ENCODE measurements at regions not wholly inside any gene's neighbourhood (a gene's known extent, or its start where the extent isn't known, plus 50 kb on each side); places are given as distances from the start of the nearest gene placed in this dataset.

DNA sequence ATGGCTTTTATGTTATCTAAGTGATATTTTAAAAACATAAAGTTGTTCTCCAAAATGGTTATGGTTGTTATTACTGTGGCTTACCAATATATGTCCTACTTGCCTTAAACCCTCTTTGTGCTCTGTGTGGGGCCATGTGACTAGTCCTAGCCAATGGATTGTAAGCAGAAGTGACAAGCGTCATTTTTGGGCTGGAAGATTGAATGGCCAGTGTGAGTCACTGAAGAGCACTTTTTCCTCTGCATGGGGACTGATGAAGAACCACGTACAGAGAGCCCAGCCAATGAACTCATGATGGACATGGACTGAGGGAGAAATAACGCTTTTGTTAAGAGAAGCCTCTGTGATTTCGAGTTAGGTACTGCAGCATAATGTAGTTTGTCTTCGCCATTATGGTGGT lies 332.7 kb downstream of the EDEM1 start:
- no peak for DNase-seq (ENCODE audit: low read depth in 2 of 3, low spot score in 2 of 3)

DNA sequence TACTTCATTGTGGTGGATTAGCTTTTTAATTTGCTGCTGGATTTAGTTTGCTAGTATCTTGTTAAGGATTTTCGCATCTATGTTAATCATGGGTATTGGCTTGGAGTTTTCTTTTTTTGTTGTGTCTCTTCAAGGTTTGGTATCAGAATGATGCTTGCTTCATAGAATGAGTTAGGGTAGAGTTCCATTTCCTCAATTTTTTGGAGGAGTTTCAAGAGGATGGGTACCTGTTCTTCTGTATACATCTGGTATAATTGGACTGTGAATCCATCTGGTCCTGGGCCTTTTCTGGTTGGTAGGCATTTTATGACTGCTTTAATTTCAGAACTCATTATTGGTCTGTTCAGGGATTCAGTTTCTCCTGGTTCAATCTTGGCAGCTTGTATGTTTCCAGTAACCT lies 335.6 kb downstream of the EDEM1 start:
- DNase-seq (ENCODE audit: low read depth in 2 of 3, low spot score in 2 of 3): no peak

DNA sequence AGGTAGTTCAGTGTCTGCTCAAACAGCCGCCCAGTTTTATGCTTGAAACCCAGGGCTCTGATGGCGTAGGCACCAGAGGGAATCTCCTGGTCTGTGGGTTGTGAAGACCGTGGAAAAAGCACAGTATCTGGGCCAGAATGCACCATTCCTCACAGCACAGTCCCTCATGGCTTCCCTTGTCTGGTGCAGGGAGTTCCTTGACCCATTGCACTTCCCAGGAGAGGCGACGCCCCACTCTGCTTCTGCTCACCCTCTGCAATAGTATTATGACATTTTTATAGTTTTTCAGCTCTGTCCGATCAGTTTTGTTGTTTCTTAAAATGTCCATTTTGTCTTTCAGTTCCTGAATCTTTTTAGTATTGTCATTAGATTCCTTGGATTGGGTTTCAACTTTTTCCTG lies 343.5 kb downstream of the EDEM1 start:
- DNase-seq (ENCODE audit: low read depth in 2 of 3, low spot score in 2 of 3): no peak

DNA sequence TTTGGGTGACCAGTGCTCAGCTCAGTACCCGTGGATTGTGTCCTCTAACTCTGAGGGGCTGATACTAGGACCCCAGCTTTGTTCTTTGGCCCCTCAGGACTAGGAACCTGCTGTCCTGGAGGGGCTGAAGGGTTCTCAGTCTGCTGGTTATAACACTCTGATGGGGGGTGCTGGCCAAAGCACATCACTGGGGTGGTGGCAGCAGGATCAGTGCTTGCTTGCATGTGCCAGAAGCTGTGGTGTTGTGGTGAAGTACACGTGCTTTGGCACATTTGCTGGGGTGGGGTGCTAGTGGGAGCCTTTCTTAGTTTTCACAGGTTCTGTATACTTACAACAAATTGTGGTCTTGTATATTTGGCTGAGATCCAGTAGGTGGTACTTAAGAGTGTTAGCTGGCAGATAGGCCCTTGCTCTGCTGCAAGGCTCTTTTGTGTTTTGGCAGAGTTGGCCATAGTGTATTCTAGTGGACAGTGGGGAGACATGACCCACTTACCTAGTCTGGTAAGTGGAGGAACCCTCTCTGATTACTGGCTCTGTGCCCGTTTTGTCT lies 344.3 kb downstream of the EDEM1 start:
- DNase-seq (ENCODE audit: low read depth in 2 of 3, low spot score in 2 of 3): peak in 1 of 3 donors; percentile 31

DNA sequence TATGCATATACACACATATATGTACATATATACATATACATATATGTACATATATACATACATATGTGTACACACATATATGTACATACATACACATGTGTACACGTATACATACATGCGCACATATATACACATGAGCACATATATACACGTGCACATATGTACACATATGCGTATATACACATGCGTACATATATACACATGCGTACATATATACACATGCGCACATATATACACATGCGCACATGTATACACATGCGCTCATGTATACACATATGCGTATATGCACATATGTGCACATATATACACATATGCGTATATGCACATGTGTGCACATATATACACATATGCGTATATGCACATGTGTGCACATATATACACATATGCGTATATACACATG lies 353.0 kb downstream of the EDEM1 start:
- DNase-seq (ENCODE audit: low read depth in 2 of 3, low spot score in 2 of 3): no peak

DNA sequence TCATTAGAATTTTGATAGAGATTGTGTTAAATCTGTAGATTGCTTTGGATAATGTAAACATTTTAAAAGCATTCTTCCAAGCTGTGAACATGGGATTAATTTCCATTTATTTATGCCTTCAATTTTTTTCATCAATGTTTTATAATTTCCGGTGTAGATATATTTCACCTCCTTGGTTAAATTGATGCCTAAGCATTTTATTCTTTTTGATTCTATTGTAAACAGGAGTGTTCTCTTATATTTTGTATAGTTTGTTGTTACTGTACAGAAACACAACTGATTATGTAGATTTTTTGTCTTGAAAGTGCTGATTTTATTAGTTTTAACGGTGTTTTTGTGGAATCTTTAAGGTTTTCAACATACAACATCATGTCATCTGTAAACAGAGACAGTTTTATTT lies 355.0 kb downstream of the EDEM1 start:
- no peak for DNase-seq (ENCODE audit: low read depth in 2 of 3, low spot score in 2 of 3)

DNA sequence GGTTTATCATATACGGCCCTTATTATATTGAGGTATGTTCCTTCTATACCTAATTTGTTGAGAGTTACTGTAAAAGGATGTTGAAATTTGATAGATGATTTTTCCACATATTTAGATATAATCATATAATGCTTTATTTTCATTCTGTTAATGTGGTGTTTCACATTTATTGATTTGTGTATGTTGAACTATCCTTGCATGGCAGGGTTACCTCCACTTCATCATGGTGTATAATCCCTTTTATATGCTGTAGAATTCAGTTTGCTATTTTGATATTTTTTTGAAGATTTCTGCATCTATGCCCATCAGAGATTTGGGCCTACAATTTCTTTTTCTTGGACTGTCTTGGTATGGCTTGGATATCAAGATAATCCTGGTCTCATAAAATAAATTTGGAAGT lies 355.5 kb downstream of the EDEM1 start:
- no peak for DNase-seq (ENCODE audit: low read depth in 2 of 3, low spot score in 2 of 3)

DNA sequence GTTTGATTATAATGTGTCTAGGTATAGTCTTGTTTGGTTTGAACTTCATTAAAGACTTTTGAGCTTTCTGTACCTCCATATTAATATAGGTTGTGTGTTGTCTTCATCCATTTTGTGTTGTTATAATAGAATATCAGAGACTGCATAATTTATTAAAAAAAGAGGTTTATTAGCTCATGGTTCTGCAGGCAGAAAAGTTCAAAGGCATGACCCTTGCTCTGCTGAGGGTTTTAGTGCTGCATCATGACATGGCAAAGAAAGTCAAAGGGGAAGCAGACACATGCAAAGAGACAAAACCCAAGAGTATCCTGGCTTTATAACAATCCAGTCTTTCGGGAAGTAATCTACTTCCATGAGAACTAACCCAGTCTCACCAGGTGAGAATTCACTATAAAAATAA lies 358.2 kb downstream of the EDEM1 start:
- DNase-seq (ENCODE audit: low read depth in 2 of 3, low spot score in 2 of 3): no peak

DNA sequence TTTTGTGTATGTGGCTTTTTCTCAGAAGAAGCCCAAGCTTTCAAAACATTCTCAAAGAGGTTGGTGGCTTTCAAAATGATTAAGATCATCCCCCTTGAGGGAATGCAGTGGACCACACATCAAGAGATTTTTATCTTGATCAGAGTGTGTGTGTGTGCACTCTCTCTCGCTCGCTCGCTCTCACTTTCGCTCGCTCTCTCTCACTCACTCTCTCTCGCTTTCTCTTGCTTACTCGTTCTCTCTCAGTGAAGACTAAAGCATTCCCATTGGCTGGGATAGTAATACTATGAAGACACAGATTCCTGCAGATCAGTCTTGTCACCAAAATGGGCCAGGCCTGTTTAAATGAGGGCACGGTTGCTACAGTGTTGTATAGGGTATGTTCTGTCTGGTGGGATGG lies 365.7 kb downstream of the EDEM1 start:
- no peak for DNase-seq (ENCODE audit: low read depth in 2 of 3, low spot score in 2 of 3)

DNA sequence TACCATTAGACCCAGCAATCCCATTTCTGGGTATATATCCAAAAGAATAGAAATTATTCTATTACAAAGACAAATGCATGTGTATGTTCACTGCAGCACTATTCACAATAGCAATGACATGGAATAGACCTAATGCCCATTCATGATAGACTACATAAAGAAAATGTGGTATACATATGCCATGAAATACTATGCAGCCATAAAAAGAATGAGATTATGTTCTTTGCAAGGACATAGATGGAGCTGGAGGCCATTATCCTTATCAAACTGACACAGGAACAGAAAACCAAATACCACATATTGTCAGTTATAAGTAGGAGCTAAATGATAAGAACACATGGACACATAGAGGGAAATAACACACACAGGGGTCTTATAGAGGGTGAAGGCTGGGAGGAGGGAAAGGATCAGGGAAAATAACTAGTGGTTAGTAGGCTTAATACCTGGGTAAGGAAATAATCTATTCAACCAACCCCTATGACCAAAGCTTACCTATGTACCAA lies 366.8 kb downstream of the EDEM1 start:
- no peak for DNase-seq (ENCODE audit: low read depth in 2 of 3, low spot score in 2 of 3)

DNA sequence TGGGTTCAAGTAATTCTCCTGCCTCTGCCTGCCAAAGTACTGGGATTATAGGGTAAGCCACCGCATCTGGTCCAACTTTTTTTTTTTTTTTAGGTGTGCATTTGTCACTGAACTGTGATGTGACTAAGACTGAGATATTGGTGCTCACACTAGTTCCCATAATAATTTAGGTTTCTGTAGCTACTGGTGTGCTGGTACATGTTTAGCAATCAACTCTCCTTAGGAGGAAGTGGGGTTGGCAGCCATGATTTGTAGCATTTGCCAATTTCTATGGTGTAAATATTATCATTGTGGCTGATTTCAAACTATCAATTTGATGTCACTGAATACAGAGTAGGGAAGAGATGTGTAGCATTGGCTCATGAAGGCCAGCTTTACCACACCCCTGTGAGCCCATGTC lies 372.7 kb downstream of the EDEM1 start:
- no peak for DNase-seq (ENCODE audit: low read depth in 2 of 3, low spot score in 2 of 3)

DNA sequence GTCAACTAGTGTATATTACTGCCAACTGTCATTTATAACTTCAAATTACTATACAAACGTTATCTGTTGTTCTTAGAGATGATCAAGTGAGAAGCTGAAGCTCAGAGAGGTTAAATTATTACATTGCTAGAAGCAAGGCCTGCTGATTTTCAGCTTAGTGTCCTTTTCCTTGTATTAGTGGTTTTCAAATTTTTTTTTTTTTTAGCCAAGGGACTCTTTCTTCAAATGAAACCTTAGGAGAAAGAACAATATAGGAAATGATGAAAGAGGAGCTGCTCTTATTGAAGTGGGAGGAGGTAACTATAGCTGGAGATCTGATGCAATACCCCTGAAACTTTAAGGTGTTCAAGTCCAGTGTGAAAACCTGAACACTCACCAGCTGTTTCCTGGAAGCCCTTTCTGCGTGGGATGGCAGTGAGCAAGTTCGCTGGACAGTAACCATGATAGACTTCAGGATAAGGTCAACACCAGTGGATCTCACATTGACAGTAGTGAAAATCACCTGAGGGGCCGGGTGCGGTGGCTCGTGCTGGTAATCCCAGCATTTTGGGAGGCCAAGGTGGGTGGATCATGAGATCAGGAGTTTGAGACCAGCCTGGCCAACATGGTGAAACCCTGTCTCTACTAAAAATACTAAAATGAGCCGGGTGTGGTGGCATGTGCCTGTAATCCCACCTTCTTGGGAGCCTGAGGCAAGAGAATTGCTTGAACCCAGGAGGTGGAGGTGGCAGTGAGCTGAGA lies 376.2 kb downstream of the EDEM1 start:
- DNase-seq (ENCODE audit: low read depth in 2 of 3, low spot score in 2 of 3): no peak

DNA sequence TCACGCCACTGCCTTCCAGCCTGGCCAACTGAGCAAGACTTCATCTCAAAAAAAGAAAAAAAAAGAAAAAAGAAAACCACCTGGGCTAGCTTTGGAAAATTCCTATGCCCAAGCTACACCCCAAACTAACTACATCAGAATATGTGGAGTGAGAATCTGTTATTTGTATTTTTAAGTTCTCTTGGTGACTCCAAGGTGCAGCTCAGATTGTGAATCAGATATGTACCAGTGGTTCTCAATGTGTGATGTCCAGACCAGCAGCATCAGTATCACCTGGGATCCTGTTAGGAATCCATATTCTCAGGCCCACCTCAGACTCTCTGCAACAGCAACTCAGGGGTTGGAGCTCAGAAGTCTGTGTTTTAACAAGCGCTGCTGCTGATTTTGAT lies 376.8 kb downstream of the EDEM1 start:
- no peak for DNase-seq (ENCODE audit: low read depth in 2 of 3, low spot score in 2 of 3)

DNA sequence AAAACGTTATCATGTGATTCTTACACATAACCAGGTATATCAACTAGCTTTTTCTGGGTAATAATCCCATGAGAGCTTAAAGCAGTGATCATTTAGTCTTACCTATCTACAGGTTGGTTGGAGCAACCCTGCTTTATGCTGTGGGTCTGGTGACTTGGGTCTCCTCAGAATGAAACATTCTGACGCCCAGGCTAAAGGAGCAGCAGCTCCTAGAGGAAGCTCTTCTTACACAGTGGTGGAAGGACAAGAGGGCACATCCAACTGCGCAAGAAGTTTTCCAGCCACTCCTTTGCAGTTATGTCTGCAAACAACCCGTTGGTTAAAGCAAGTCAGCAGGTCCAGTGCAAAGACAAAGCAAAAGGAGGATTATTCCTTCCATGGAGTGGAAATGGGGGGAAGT lies 377.5 kb downstream of the EDEM1 start:
- DNase-seq (ENCODE audit: low read depth in 2 of 3, low spot score in 2 of 3): no peak

DNA sequence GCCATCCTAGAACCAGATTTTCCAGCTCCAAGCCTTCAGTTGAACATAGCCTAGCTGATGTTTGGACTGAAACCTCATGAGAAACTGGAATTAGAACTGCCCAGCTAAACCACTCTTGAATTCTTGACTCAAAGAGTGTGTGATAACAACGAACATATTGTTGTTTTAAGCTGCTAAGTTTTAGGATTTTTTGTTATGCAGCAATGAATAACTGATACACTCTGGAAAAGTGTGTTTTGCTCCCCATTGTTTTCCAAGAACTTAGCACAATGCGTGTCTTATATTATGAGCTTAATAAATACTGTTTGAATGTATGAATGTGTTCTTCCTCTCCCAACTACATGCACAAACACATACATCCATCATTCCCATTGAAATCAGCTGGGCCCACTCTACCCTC lies 379.6 kb downstream of the EDEM1 start:
- DNase-seq (ENCODE audit: low read depth in 2 of 3, low spot score in 2 of 3): no peak

DNA sequence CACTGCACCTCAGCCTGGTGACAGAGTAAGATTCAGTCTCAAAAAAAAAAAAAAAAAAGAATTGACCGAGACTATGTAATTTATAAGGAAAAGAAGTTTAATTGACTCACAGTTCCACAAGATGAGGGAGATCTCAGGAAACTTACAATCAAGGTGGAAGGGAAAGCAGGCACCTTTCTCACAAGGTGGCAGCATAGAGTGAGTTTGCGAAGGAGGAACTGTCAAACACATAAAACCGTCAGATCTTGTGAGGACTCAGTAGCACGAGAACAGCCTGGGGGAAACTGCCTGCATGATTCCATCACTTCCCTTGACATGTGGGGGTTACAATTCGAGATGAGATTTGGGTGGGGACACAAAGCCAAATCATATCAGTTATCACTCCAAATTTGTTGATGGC lies 380.9 kb downstream of the EDEM1 start:
- peak in 1 of 3 donors; percentile 10 for DNase-seq (ENCODE audit: low read depth in 2 of 3, low spot score in 2 of 3)

DNA sequence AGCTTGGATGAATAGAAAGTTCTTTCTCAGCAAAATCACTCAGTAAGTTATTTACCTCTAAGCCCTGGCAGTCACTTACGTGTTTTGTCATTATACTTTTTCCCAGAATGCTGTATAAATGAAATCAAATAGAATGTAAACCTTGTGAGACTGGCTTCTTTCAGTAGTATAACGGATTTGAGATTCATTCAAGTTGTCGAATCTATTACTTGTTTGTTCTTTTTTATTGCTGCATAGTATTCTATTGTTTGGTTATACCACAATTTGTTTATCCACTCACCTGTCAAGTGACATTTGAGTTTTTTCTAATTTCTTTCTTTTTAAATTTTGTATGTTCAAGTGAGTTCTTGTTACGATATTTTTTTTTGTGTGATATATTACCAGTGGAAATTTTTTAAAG lies 381.6 kb downstream of the EDEM1 start:
- no peak for DNase-seq (ENCODE audit: low read depth in 2 of 3, low spot score in 2 of 3)

DNA sequence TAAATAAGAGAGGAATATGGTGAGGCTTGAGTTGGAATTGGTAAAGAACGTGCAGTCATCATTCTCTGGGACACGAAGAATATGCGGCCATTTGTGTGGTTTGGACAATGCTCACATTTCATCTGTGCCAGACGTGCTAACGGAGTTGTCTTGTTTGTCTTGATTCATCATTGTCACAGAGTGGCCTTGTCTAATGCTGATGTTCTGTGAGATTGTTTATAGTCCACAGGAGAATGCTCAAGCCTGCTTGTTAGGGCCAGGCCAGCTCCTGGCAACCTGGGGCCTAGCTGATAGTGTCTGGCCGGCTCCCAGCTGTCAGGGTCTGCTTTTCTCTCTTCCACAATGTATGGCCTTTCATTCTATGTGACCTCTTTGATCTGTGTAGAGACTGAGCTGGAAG lies 384.7 kb downstream of the EDEM1 start:
- no peak for DNase-seq (ENCODE audit: low read depth in 2 of 3, low spot score in 2 of 3)

DNA sequence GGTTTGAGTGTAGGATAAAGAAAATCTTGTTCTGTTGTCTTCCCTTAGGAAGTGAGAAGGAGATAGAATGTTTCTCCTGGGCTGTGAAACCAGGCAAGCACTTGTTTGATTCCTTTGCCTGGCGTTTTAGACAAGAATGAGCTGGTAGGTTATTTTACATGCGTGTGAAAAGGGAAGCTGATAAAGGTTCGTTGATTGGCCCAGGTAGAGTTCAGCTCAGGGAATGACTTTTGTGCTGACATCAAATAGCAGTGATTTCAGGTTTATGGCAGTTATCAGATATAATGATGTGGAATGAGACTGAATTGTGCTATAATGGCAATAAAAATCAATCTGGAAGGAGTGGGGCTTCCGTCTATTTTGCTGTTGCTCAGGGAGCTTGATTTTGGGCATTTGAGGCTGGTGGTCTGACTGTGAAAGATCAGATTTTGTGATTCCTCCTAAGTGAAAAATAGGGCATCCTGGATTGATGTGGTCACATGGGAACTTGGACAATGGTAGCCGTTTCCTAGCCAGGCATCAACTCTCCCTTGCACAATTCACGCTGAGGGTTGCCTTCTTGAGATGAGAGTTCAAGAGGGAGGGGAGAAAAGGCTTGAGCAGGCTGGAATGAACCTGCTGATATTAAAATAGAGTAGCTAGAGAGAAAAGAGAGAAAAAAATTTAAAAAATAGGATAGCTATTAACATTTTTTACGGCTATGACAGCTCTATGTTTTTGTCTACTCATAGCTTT lies 388.9 kb downstream of the EDEM1 start:
- DNase-seq (ENCODE audit: low read depth in 2 of 3, low spot score in 2 of 3): no peak

DNA sequence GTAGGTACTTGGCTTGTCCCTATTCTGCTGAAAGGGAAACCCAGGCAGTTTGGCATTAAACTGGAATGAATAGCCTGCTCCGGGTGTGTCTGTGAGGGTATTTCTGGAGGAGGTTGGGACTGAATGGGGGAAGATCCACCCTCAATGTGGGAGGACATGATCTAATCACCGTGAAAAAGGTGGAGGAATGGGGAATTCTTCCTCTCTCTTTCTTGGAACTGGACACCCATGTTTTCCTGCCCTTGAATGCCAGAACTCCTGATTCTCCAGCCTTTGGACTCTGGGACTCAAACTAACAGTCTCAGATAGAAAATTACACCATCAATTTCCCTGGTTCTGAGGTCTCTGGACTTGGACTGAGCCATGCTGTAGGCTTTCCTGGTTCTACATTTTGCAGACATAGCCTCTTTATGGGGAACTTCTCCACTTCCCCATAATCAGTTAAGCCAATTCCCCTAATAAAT lies 391.7 kb downstream of the EDEM1 start:
- no peak for DNase-seq (ENCODE audit: low read depth in 2 of 3, low spot score in 2 of 3)

DNA sequence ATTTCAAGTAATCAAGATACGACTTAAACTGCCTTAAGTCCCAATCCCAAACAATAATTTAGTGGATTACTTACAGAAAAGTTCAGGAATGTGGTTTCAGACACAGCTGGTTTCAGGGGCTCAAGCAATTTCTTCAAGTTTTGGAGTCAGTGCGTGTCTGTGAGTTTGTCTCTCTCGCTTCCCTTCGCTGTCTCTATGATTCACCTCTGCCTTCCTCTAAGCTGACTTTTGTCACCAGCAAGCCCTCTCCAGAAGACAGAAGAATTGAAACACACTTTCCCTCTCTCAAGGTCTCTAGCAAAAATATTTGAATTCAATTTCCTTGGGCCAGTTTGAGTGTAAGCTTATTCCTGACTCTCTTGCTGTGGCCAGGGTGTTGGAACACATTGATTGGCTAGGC lies 392.4 kb downstream of the EDEM1 start:
- DNase-seq (ENCODE audit: low read depth in 2 of 3, low spot score in 2 of 3): no peak

DNA sequence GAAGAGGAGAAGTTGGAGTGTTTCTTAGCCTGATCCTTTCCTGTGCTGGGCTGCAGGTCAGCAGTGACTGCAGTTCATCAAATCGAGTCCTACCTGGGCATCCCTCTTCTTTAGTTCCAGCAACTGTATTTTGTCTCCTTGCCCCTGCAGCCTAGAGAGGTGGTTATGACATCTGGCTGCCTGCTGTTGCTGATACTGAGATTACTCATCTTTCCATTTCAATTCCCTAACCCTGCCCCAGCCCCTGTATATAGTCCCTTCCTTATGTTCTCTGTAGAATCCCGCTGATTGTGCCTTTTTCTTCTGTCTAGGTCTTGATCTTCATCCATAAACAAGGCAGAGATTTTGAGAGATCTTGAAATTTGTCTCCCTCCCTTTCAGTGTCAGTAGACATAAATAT lies 393.3 kb downstream of the EDEM1 start:
- no peak for DNase-seq (ENCODE audit: low read depth in 2 of 3, low spot score in 2 of 3)
